ENCODE measurements at regions not wholly inside any gene's neighbourhood (a gene's known extent, or its start where the extent isn't known, plus 50 kb on each side); places are given as distances from the start of the nearest gene placed in this dataset.

DNA sequence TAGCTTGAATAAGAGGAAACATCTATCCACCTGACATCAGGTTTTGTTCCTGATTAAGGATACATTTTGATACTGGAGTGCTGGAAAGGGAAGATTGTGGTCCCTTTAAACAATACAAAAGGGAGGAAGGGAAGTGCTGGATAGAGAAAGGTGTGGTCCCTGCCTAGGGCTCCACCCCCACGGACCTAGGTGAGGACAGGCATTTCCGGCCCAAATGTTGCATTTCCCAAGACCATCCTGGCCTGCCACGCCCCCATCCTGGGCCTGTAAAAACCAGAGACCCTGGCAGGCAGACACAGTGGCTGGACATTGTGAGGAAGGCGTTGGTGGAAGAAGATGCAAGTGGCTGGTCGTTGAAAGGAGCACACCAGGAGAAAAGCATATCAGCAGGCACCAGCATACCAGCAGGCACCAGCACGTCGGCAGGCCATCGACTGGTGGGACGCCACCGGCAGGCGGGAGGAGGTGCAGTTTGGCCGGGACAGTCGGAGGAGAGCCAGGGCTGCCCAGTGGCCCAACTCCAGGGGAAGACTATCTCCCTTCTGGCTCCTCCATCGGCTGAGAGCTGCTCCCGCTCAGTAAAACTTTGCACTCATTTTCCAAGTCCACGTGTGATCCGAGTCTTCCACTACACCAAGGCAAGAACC, 53.2 kb upstream of the AMN1 start:
- DNase-seq (ENCODE audit: low spot score), result no peak

DNA sequence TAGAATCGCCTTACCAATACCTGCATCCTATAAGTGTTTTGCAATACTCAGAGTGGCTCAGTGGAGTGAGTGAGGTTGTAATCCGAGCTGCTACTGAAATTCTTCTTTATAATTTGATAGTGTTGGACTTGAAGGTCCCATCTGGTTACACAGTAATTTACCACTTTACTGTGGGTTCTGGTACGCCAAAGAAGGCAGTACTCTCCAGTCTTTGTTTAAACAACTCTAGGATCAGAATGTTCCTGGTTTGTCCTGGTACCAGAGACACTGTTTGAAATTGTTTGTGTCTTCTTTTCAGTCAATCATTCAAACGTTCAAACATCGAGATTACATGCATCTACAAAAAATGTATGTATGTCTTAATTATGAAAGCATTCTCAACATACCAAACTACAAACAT, 51.3 kb upstream of the AMN1 start:
- no peak for DNase-seq (ENCODE audit: low spot score)

DNA sequence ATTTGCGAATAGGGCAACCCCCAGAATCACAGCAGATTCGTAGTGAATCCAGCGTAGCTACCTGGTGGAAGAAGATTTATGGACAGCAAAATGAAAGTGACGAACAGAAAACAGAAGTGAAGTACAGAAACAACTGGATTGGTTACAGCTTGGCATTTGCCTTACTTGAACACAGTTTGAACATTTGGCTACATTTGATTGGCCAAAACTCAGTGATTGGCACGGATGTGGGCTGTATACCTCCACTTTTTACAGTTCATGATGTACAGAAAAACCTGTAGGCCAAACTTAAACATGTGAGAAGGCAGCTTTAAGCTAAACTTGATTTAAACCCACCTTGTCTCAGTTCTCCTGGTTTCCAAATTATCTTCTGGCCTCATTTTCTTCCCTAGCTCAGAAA, 49.9 kb upstream of the AMN1 start:
- DNase-seq (ENCODE audit: low spot score), result no peak
